ENCODE measurements at regions not wholly inside any gene's neighbourhood (a gene's known extent, or its start where the extent isn't known, plus 50 kb on each side); places are given as distances from the start of the nearest gene placed in this dataset.

DNA sequence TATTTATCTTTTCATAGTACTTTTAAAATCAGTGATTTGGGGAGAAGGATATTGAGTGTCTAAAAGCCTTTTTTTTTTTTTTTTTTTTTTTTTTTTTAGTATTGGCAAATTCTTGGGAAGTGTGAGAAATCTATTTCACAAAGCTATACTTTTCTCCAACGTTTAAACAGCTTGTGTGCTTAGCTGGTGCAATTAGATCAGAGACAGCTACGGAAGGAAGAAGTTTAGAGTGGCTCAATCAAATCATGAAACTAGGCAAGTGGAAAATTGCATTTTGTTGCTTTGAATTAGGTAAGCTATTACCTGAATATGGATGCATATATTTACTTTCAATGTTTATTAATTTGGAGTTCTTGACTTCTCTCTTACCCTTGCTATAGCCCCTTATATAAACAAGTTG, 1001.9 kb downstream of the PDHA2 start:
- TF ChIP-seq CTCF (IDR thresholded peaks at IDR 0.05) (no peak), POLR2AphosphoS5 (IDR thresholded peaks at IDR 0.05; ENCODE audit: low read depth, low read length) (no peak), REST (IDR thresholded peaks at IDR 0.05; ENCODE audit: insufficient read depth in 1 of 2, low read depth in 2 of 2, low read length in 1 of 2) (no peak), SIN3A (IDR thresholded peaks at IDR 0.05; ENCODE audit: borderline replicate concordance, insufficient read depth, low read depth, low read length) (no peak), TCF7L2 (IDR thresholded peaks at IDR 0.05; ENCODE audit: low read depth, low read length) (no peak)

All from Panc1 (cell line).